GM06990 (cell line): ENCODE measurements at regions not wholly inside any gene's neighbourhood (a gene's known extent, or its start where the extent isn't known, plus 50 kb on each side); places are given as distances from the start of the nearest gene placed in this dataset.

Experiments used
- DNase-seq: peaks from one replicate; pipeline ENCODE4 v3.0.0-alpha.2; 2011; ENCODE audit not compliant: insufficient read length; ENCODE audit errors: extremely low read depth
- H3K27me3 ChIP-seq: replicated peaks from 2 replicates; pipeline ENCODE4 v1.6.0; 2011; ENCODE audit warnings: low read length; ENCODE audit not compliant: control insufficient read depth, insufficient read depth
- H3K36me3 ChIP-seq: 2 replicates; pipeline ENCODE4 v1.5.1; 2011; ENCODE audit warnings: low read length; ENCODE audit not compliant: control insufficient read depth, insufficient read depth
- H3K4me3 ChIP-seq: replicated peaks from 2 replicates; pipeline ENCODE4 v1.5.1; 2011; ENCODE audit warnings: low read depth, mild to moderate bottlenecking, control low read depth, low read length
- CTCF ChIP-seq: IDR thresholded peaks from 2 replicates; pipeline ENCODE4 v1.5.1; 2011; ENCODE audit warnings: low read length, control low read depth, mild to moderate bottlenecking, inconsistent platforms; ENCODE audit not compliant: insufficient read depth, poor library complexity, severe bottlenecking

DNA sequence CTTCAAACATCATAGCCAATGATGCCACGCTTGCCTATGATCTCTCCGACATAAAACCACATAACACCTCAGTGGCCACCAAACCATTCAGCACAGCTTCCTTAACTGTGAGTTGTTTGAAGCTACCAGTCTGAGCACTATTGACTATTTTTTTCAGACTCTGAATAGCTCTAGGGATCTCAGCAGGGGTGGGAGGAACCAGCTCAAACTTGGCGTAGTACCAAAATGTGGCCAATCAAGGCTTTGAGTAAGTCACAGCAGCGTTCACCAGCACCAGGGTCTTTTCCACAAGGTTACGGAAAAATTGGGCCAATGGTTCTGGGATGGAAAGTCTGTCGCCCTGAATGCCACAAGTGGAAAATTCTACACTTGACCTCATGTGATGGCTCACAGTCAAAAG is 70.6 kb downstream of the SMPDL3A start:
- Histone ChIP-seq H3K4me3 (no peak overlapping the region), H3K27me3 (no peaks in the 10 kb centered on the region), H3K36me3 (no peaks in the 10 kb centered on the region)
- TF ChIP-seq CTCF, result no peak
- no peak for DNase-seq

- no peak overlapping the region for H3K4me3 ChIP-seq
- TF ChIP-seq CTCF, result no peak
- no peaks in the 10 kb centered on the region for H3K27me3 ChIP-seq
- no peak for DNase-seq
- no peaks in the 10 kb centered on the region for H3K36me3 ChIP-seq
Measured at GRCh38 chr6:122861594-122861993, 72.5 kb downstream of the SMPDL3A start.

GRCh38 chr6:122868137-122868536 is 79.1 kb downstream of the SMPDL3A start:
- Histone ChIP-seq H3K4me3 (no peak overlapping the region), H3K27me3 (no peaks in the 10 kb centered on the region), H3K36me3 (no peaks in the 10 kb centered on the region)
- DNase-seq, result no peak
- TF ChIP-seq CTCF, result no peak

DNA sequence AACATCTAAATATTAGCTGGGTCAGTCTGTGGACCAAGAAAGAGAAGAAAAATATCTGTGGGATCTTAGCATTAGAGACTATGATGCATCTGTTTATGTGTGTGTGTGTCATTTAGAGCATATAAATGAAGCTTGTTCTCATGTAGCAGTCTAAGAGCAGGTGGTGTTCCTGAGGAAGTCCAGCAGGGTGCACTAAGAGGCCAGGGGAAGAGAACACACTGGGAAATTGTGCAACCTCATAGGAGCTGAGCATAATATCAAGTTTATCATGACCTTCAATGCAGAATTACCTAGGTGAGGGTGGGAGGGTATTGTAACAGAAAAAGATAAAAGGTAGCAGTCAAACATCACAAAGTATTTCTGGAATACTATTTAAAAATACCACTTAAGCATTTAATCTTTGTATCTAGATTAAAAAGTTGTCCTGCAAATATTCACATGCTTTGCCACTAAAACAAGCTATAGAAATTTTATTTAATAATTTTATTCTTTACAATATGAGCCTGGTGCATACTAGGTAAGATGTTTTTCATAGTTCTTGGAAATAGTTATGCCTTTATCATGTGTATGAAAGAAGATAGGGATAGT is 80.5 kb downstream of the SMPDL3A start:
- no peak for DNase-seq
- H3K4me3 ChIP-seq, result no peak overlapping the region
- no peaks in the 10 kb centered on the region for H3K36me3 ChIP-seq
- TF ChIP-seq CTCF, result peak; percentile 54
- H3K27me3 ChIP-seq, result no peaks in the 10 kb centered on the region

DNA sequence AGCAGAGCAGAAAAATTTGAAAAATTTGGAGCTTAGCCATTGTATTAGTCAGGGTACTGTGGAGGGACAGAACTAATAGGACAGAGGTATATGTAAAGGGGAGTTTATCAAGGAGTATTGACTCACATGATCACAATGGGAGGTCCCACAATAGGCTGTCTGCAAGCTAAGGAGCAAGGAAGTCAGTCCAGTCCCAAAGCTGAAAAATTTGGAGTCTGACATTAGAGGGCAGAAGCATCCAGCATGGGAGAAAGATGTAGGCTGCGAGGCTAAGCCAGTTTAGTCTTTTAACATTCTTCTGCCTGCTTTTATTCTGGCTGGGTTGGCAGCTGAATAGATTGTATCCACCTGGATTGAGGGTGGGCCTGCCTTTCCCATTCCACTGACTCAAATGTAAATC is 82.0 kb downstream of the SMPDL3A start:
- Histone ChIP-seq H3K27me3 (no peaks in the 10 kb centered on the region; the same call in 1 of the 2 replicates), H3K36me3 (no peaks in the 10 kb centered on the region), H3K4me3 (no peak overlapping the region)
- DNase-seq, result no peak
- TF ChIP-seq CTCF, result no peak

DNA sequence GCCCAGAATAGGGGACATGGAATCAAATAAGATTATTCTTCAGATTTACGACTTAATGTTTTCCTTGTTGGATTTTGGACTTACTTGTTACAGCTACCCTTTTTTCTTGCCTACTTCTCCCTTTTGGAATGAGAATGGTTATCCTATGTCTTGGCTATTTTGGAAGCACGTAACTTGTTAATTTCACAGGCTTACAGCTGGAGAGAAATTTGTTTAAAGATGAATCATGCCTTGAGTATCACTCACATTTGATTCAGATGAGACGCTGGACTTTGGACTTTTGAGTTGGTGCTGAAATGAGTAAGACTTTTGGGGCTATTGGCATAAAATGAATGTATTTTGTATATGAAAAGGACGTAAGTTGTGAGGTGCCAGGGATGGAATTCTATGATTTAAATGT is 83.3 kb downstream of the SMPDL3A start:
- no peaks in the 10 kb centered on the region; the same call in 1 of the 2 replicates for H3K27me3 ChIP-seq
- no peaks in the 10 kb centered on the region for H3K36me3 ChIP-seq
- TF ChIP-seq CTCF, result no peak
- no peak for DNase-seq
- H3K4me3 ChIP-seq, result no peak overlapping the region
